B cell (primary cell): ENCODE measurements at regions not wholly inside any gene's neighbourhood (a gene's known extent, or its start where the extent isn't known, plus 50 kb on each side); places are given as distances from the start of the nearest gene placed in this dataset.

Experiments used
- EZH2 ChIP-seq: IDR thresholded peaks from 2 replicates; pipeline ENCODE4 v1.6.1; 2012; ENCODE audit warnings: borderline replicate concordance, low read depth, mild to moderate bottlenecking, moderate library complexity, low read length; ENCODE audit not compliant: insufficient read depth, poor library complexity, severe bottlenecking
- TF ChIP-seq, protein P1 (sequence below): fragments of 200-600 bp; IDR thresholded peaks from one replicate; pipeline ENCODE4 v1.8.0; 2022; ENCODE audit warnings: antibody characterized with exemption, mild to moderate bottlenecking

- TF ChIP-seq, protein P1, sequence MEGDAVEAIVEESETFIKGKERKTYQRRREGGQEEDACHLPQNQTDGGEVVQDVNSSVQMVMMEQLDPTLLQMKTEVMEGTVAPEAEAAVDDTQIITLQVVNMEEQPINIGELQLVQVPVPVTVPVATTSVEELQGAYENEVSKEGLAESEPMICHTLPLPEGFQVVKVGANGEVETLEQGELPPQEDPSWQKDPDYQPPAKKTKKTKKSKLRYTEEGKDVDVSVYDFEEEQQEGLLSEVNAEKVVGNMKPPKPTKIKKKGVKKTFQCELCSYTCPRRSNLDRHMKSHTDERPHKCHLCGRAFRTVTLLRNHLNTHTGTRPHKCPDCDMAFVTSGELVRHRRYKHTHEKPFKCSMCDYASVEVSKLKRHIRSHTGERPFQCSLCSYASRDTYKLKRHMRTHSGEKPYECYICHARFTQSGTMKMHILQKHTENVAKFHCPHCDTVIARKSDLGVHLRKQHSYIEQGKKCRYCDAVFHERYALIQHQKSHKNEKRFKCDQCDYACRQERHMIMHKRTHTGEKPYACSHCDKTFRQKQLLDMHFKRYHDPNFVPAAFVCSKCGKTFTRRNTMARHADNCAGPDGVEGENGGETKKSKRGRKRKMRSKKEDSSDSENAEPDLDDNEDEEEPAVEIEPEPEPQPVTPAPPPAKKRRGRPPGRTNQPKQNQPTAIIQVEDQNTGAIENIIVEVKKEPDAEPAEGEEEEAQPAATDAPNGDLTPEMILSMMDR: no peak
- no peak for TF ChIP-seq EZH2
Observed at GRCh38 chr21:38561205-38561604, 62.9 kb upstream of the ERG start.
